Panc1 (cell line): ENCODE measurements at regions not wholly inside any gene's neighbourhood (a gene's known extent, or its start where the extent isn't known, plus 50 kb on each side); places are given as distances from the start of the nearest gene placed in this dataset.

Experiments used
- ATAC-seq: fragments of 200-7000 bp; cut with Tn5 transposase; 2 replicates; pipeline ENCODE4 v1.9.1; 2020; ENCODE audit warnings: mild to moderate bottlenecking, moderate library complexity
- BruUV-seq: library from RNA; stranded (reverse); fragments of 400-500 nt; replicated peaks from 2 replicates; lab custom pipeline; 2021; lab: Mats Ljungman, UMichigan
- CTCF ChIA-PET: fragments of 300-600 bp; sonication (Branson Sonifier 250); formaldehyde crosslinking; loops from one replicate; lab custom pipeline; 2022; ENCODE audit warnings: antibody characterized with exemption; lab: Charles Lee
- POLR2A ChIA-PET: fragments of 300-600 bp; sonication (Branson Sonifier 250); formaldehyde crosslinking; loops from one replicate; lab custom pipeline; 2022; ENCODE audit warnings: antibody characterized with exemption; lab: Charles Lee
- DNase-seq: peaks from one replicate; pipeline ENCODE4 v3.0.0-alpha.2; 2010; ENCODE audit warnings: low read depth, low spot score
- H3K27ac ChIP-seq: 2 replicates; pipeline ENCODE4 v1.5.1; 2011; ENCODE audit warnings: mild to moderate bottlenecking, low read length, inconsistent platforms
- H3K27me3 ChIP-seq: fragments of 200-500 bp; sonication (Bioruptor generic); 2 replicates; pipeline ENCODE4 v1.6.0; 2014; ENCODE audit warnings: low read length, inconsistent platforms; ENCODE audit not compliant: control insufficient read depth, insufficient read depth
- H3K36me3 ChIP-seq: fragments of 200-500 bp; sonication (Bioruptor generic); 2 replicates; pipeline ENCODE4 v1.5.1; 2014; ENCODE audit warnings: inconsistent platforms, mild to moderate bottlenecking, low read length, moderate library complexity; ENCODE audit not compliant: control insufficient read depth, insufficient read depth
- H3K4me1 ChIP-seq: 2 replicates; pipeline ENCODE4 v1.5.1; 2011; ENCODE audit warnings: inconsistent platforms, mild to moderate bottlenecking, low read length, moderate library complexity; ENCODE audit not compliant: control insufficient read depth, insufficient read depth
- H3K4me3 ChIP-seq, 2 experiments: 2 replicates each; pipeline ENCODE4 v1.5.1; 2011 to 2012; ENCODE audit warnings: low read depth in 2 of 2, low read length in 2 of 2, mild to moderate bottlenecking in 2 of 2, inconsistent platforms in 1 of 2, moderate library complexity in 1 of 2
- H3K9me3 ChIP-seq: fragments of 200-500 bp; sonication (Bioruptor generic); 2 replicates; pipeline ENCODE4 v1.5.1; 2014; ENCODE audit warnings: low read depth, mild to moderate bottlenecking, inconsistent platforms, low read length, moderate library complexity; ENCODE audit not compliant: control insufficient read depth, insufficient read depth
- REST ChIP-seq, 2 experiments: IDR thresholded peaks; 2 replicates each; pipeline ENCODE4 v1.6.1; 2011 to 2012; ENCODE audit warnings: low read depth in 2 of 2, control low read depth in 1 of 2, low read length in 1 of 2, mild to moderate bottlenecking in 1 of 2, moderate library complexity in 1 of 2; ENCODE audit not compliant: insufficient read depth in 1 of 2
- SIN3A ChIP-seq: IDR thresholded peaks from 2 replicates; pipeline ENCODE4 v1.6.1; 2012; ENCODE audit warnings: low read depth, mild to moderate bottlenecking, low read length, moderate library complexity, borderline replicate concordance; ENCODE audit not compliant: insufficient read depth
- TCF7L2 ChIP-seq: IDR thresholded peaks from 2 replicates; pipeline ENCODE4 v1.6.1; 2011; ENCODE audit warnings: mild to moderate bottlenecking, low read depth, low read length, inconsistent platforms
- in situ Hi-C: cut with HindIII; loops from 2 replicates; pipeline ENCODE4 v1.10.0; 2016; ENCODE audit warnings: low sequenced_read_pairs, low pct_unique_long_range_greater_than_20kb
- intact Hi-C: fragments of 100-400 bp; cut with micrococcal nuclease; formaldehyde crosslinking; loops from one replicate; pipeline ENCODE4 v1.10.0; 2022; ENCODE audit not compliant: unreplicated experiment
- TF ChIP-seq, protein P1 (sequence below): fragments of 450-650 bp; IDR thresholded peaks from 2 replicates; pipeline ENCODE4 v1.5.1; 2017; ENCODE audit warnings: mild to moderate bottlenecking

DNA sequence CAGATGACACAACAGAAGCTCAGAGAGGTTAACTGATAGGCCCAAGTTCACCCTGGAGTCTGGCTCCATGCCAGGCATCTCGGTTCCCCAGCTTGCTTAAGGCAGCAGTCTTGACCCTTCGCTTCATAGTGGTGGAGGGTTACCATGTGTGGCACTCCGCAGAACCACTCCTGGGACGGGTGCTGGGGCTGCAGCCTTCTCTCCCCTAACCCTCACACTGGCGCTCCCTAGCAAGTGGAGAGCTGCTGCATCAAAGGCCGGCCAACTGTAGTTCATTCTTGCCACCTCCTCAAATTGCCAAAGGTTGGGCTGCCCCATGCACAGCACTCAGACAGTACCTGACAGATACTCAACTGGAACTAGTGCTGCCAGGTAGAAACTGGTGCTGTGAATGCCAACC, 70.2 kb upstream of the KCND3 start:
- in situ Hi-C loops (no loop called here), intact Hi-C loops (no loop called here)
- Histone ChIP-seq H3K27me3 (no peaks in the 10 kb centered on the region; the same call in 1 of the 2 replicates), H3K9me3 (no peaks in the 10 kb centered on the region), H3K36me3 (no peaks in the 10 kb centered on the region), H3K4me1 (no peaks in the 10 kb centered on the region), H3K27ac (no peak overlapping the region), H3K4me3 (no peak overlapping the region)
- ATAC-seq (no peak), DNase-seq (no peak)
- TF ChIP-seq REST (IDR thresholded peaks at IDR 0.05; ENCODE audit: insufficient read depth in 1 of 2, low read depth in 2 of 2, low read length in 1 of 2) = no peak
- no peak for TF ChIP-seq SIN3A
- TF ChIP-seq, protein P1, sequence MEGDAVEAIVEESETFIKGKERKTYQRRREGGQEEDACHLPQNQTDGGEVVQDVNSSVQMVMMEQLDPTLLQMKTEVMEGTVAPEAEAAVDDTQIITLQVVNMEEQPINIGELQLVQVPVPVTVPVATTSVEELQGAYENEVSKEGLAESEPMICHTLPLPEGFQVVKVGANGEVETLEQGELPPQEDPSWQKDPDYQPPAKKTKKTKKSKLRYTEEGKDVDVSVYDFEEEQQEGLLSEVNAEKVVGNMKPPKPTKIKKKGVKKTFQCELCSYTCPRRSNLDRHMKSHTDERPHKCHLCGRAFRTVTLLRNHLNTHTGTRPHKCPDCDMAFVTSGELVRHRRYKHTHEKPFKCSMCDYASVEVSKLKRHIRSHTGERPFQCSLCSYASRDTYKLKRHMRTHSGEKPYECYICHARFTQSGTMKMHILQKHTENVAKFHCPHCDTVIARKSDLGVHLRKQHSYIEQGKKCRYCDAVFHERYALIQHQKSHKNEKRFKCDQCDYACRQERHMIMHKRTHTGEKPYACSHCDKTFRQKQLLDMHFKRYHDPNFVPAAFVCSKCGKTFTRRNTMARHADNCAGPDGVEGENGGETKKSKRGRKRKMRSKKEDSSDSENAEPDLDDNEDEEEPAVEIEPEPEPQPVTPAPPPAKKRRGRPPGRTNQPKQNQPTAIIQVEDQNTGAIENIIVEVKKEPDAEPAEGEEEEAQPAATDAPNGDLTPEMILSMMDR = no peak
- ChIA-PET CTCF (no interaction called here), POLR2A (no interaction called here)
- BruUV-seq = no TSS peak

GRCh38 chr1:112060261-112060660, 70.8 kb upstream of the KCND3 start:
- intact Hi-C loops (no loop called here), in situ Hi-C loops (no loop called here)
- ChIA-PET CTCF (no interaction called here), POLR2A (no interaction called here)
- TF ChIP-seq, protein P1 = no peak
- TF ChIP-seq TCF7L2 (no peak), REST (IDR thresholded peaks at IDR 0.05; ENCODE audit: insufficient read depth in 1 of 2, low read depth in 2 of 2, low read length in 1 of 2) (no peak), SIN3A (no peak)
- no TSS peak for BruUV-seq
- H3K36me3 ChIP-seq = no peaks in the 10 kb centered on the region
- H3K4me1 ChIP-seq = no peaks in the 10 kb centered on the region
- ATAC-seq (no peak), DNase-seq (no peak)
- H3K27me3 ChIP-seq = peaks cover 2% of the 10 kb centered on the region; the same call in 1 of the 2 replicates
- no peaks in the 10 kb centered on the region for H3K9me3 ChIP-seq
- no peak overlapping the region for H3K4me3 ChIP-seq
- H3K27ac ChIP-seq = no peak overlapping the region
